Panc1 (cell line): ENCODE measurements at regions not wholly inside any gene's neighbourhood (a gene's known extent, or its start where the extent isn't known, plus 50 kb on each side); places are given as distances from the start of the nearest gene placed in this dataset.

ENCODE experiments used
- ATAC-seq: fragments of 200-7000 bp; cut with Tn5 transposase; 2 replicates; pipeline ENCODE4 v1.9.1; 2020; ENCODE audit warnings: mild to moderate bottlenecking, moderate library complexity
- BruUV-seq: library from RNA; stranded (reverse); fragments of 400-500 nt; replicated peaks from 2 replicates; lab custom pipeline; 2021; lab: Mats Ljungman, UMichigan
- CTCF ChIA-PET: fragments of 300-600 bp; sonication (Branson Sonifier 250); formaldehyde crosslinking; loops from one replicate; lab custom pipeline; 2022; ENCODE audit warnings: antibody characterized with exemption; lab: Charles Lee
- POLR2A ChIA-PET: fragments of 300-600 bp; sonication (Branson Sonifier 250); formaldehyde crosslinking; loops from one replicate; lab custom pipeline; 2022; ENCODE audit warnings: antibody characterized with exemption; lab: Charles Lee
- DNase-seq: peaks from one replicate; pipeline ENCODE4 v3.0.0-alpha.2; 2010; ENCODE audit warnings: low read depth, low spot score
- H3K27ac ChIP-seq: 2 replicates; pipeline ENCODE4 v1.5.1; 2011; ENCODE audit warnings: mild to moderate bottlenecking, low read length, inconsistent platforms
- H3K27me3 ChIP-seq: fragments of 200-500 bp; sonication (Bioruptor generic); 2 replicates; pipeline ENCODE4 v1.6.0; 2014; ENCODE audit warnings: low read length, inconsistent platforms; ENCODE audit not compliant: control insufficient read depth, insufficient read depth
- H3K36me3 ChIP-seq: fragments of 200-500 bp; sonication (Bioruptor generic); 2 replicates; pipeline ENCODE4 v1.5.1; 2014; ENCODE audit warnings: inconsistent platforms, mild to moderate bottlenecking, low read length, moderate library complexity; ENCODE audit not compliant: control insufficient read depth, insufficient read depth
- H3K4me1 ChIP-seq: 2 replicates; pipeline ENCODE4 v1.5.1; 2011; ENCODE audit warnings: inconsistent platforms, mild to moderate bottlenecking, low read length, moderate library complexity; ENCODE audit not compliant: control insufficient read depth, insufficient read depth
- H3K4me3 ChIP-seq, 2 experiments: 2 replicates each; pipeline ENCODE4 v1.5.1; 2011 to 2012; ENCODE audit warnings: low read depth in 2 of 2, low read length in 2 of 2, mild to moderate bottlenecking in 2 of 2, inconsistent platforms in 1 of 2, moderate library complexity in 1 of 2
- H3K9me3 ChIP-seq: fragments of 200-500 bp; sonication (Bioruptor generic); 2 replicates; pipeline ENCODE4 v1.5.1; 2014; ENCODE audit warnings: low read depth, mild to moderate bottlenecking, inconsistent platforms, low read length, moderate library complexity; ENCODE audit not compliant: control insufficient read depth, insufficient read depth
- POLR2AphosphoS5 ChIP-seq: IDR thresholded peaks from 2 replicates; pipeline ENCODE4 v1.6.1; 2012; ENCODE audit warnings: mild to moderate bottlenecking, low read depth, low read length, moderate library complexity
- SIN3A ChIP-seq: IDR thresholded peaks from 2 replicates; pipeline ENCODE4 v1.6.1; 2012; ENCODE audit warnings: low read depth, mild to moderate bottlenecking, low read length, moderate library complexity, borderline replicate concordance; ENCODE audit not compliant: insufficient read depth
- TCF7L2 ChIP-seq: IDR thresholded peaks from 2 replicates; pipeline ENCODE4 v1.6.1; 2011; ENCODE audit warnings: mild to moderate bottlenecking, low read depth, low read length, inconsistent platforms
- in situ Hi-C: cut with HindIII; loops from 2 replicates; pipeline ENCODE4 v1.10.0; 2016; ENCODE audit warnings: low sequenced_read_pairs, low pct_unique_long_range_greater_than_20kb
- intact Hi-C: fragments of 100-400 bp; cut with micrococcal nuclease; formaldehyde crosslinking; loops from one replicate; pipeline ENCODE4 v1.10.0; 2022; ENCODE audit not compliant: unreplicated experiment
- TF ChIP-seq, protein P1 (sequence below): fragments of 450-650 bp; IDR thresholded peaks from 2 replicates; pipeline ENCODE4 v1.5.1; 2017; ENCODE audit warnings: mild to moderate bottlenecking
- TF ChIP-seq, protein P2 (sequence below), 2 experiments: IDR thresholded peaks; 2 replicates each; pipeline ENCODE4 v1.6.1; 2011 to 2012; ENCODE audit warnings: low read depth in 2 of 2, control low read depth in 1 of 2, low read length in 1 of 2, mild to moderate bottlenecking in 1 of 2, moderate library complexity in 1 of 2; ENCODE audit not compliant: insufficient read depth in 1 of 2

DNA sequence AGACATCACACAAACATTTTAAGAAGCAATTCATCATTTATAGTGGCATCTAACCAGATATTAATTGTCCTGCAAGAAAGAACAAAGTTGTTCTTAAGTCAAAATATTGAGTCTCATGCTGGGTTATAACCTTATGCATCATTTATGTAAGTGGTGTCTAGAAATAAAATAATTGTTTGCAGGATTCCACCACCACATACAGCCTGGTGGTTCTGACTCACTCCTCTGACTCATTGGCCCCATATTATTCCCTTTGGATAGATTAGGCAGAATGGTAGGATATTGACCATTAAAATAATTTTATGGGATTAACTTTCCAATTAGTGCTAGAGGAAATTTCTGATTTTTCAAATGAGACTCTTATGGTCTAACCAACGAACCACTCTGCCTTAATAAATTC is 384.5 kb downstream of the GRXCR1 start:
- ATAC-seq = no peak
- Histone ChIP-seq H3K27ac (no peak overlapping the region), H3K27me3 (no peaks in the 10 kb centered on the region), H3K36me3 (no peaks in the 10 kb centered on the region), H3K4me1 (no peaks in the 10 kb centered on the region), H3K4me3 (no peak overlapping the region), H3K9me3 (no peaks in the 10 kb centered on the region)
- no TSS peak for BruUV-seq
- no peak for DNase-seq
- in situ Hi-C loops = no loop called here
- POLR2A ChIA-PET = no interaction called here
- CTCF ChIA-PET = no interaction called here
- intact Hi-C loops = no loop called here
- no peak for TF ChIP-seq SIN3A
- TF ChIP-seq, protein P1, sequence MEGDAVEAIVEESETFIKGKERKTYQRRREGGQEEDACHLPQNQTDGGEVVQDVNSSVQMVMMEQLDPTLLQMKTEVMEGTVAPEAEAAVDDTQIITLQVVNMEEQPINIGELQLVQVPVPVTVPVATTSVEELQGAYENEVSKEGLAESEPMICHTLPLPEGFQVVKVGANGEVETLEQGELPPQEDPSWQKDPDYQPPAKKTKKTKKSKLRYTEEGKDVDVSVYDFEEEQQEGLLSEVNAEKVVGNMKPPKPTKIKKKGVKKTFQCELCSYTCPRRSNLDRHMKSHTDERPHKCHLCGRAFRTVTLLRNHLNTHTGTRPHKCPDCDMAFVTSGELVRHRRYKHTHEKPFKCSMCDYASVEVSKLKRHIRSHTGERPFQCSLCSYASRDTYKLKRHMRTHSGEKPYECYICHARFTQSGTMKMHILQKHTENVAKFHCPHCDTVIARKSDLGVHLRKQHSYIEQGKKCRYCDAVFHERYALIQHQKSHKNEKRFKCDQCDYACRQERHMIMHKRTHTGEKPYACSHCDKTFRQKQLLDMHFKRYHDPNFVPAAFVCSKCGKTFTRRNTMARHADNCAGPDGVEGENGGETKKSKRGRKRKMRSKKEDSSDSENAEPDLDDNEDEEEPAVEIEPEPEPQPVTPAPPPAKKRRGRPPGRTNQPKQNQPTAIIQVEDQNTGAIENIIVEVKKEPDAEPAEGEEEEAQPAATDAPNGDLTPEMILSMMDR = no peak
- TF ChIP-seq TCF7L2 = no peak
- no peak for TF ChIP-seq POLR2AphosphoS5

DNA sequence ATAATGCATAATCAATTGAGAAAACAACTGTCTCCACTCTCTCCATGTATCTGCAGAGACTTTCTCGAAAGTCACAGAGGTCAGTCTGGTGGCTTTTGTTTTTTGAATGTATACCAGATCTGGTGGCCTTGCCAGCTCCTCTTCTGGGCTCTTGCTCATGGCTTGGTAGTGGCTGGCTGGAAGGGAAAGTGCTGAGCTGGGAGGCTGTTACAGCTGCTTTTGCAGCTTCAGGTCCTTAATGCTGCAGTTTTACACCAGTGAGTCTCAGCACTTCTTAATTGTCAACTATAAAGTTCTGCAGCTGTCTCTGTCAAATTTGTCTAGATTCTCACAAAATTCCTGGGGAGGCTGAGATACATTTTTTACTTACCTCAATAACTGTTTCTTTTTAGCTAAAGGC is 390.0 kb downstream of the GRXCR1 start:
- Histone ChIP-seq H3K36me3 (no peaks in the 10 kb centered on the region), H3K27ac (no peak overlapping the region), H3K27me3 (no peaks in the 10 kb centered on the region), H3K9me3 (no peaks in the 10 kb centered on the region), H3K4me3 (no peak overlapping the region), H3K4me1 (no peaks in the 10 kb centered on the region)
- intact Hi-C loops = no loop called here
- DNase-seq (no peak), ATAC-seq (no peak)
- CTCF ChIA-PET = no interaction called here
- no TSS peak for BruUV-seq
- TF ChIP-seq, protein P2, sequence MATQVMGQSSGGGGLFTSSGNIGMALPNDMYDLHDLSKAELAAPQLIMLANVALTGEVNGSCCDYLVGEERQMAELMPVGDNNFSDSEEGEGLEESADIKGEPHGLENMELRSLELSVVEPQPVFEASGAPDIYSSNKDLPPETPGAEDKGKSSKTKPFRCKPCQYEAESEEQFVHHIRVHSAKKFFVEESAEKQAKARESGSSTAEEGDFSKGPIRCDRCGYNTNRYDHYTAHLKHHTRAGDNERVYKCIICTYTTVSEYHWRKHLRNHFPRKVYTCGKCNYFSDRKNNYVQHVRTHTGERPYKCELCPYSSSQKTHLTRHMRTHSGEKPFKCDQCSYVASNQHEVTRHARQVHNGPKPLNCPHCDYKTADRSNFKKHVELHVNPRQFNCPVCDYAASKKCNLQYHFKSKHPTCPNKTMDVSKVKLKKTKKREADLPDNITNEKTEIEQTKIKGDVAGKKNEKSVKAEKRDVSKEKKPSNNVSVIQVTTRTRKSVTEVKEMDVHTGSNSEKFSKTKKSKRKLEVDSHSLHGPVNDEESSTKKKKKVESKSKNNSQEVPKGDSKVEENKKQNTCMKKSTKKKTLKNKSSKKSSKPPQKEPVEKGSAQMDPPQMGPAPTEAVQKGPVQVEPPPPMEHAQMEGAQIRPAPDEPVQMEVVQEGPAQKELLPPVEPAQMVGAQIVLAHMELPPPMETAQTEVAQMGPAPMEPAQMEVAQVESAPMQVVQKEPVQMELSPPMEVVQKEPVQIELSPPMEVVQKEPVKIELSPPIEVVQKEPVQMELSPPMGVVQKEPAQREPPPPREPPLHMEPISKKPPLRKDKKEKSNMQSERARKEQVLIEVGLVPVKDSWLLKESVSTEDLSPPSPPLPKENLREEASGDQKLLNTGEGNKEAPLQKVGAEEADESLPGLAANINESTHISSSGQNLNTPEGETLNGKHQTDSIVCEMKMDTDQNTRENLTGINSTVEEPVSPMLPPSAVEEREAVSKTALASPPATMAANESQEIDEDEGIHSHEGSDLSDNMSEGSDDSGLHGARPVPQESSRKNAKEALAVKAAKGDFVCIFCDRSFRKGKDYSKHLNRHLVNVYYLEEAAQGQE (IDR thresholded peaks at IDR 0.05; ENCODE audit: insufficient read depth in 1 of 2, low read depth in 2 of 2, low read length in 1 of 2) = no peak
- TF ChIP-seq POLR2AphosphoS5 = no peak
- TF ChIP-seq SIN3A = no peak
- TF ChIP-seq, protein P1 = no peak
- no peak for TF ChIP-seq TCF7L2
- in situ Hi-C loops = no loop called here
- POLR2A ChIA-PET = no interaction called here
